ENCODE measurements at regions not wholly inside any gene's neighbourhood (a gene's known extent, or its start where the extent isn't known, plus 50 kb on each side); places are given as distances from the start of the nearest gene placed in this dataset.

DNA sequence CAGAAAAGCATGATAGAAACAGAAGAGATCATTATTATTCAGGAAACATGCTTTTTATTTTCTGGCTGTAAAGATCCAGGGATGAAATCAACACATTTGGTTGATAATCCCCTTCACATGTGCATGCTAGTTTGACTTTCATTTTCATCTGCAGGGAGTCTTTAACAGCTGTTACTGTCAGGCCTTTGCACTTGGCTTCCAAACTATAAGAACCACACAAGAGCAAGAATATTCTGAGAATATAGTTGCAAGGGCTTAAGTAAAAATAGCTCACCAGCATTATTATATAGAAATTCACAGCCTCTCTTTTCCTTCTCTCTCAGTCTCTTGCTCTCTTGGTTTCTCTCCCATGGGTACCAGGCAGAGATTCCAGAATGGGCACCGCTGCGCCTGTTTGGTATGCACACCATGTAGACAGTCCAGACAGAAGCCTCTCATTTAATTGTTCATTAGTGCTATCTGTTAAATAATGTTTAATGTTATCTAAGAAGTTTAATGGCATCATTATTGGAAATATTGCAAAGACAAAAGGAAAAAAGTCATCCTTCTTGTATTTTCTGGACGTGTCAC, 622.3 kb upstream of the PLXNA2 start:
- FAIRE-seq: no peak

DNA sequence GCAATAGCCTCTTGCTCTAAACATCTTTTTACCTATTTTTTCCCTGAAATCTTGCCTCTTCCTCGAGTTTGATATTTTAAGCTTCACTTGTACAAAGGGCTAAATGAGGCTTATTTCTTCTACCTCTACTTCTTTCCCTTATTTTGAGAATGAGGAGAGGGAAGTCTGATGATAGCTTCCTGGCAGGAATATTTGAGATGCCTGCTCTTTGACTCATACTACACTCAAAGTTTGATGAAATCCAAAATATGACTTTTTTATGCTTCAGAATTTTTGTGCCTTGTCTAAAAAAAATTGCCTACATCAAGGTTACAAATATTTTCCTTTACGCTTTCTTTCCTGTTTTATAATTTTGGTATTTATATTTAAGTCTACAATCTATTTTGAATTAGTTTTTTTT, 624.4 kb upstream of the PLXNA2 start:
- no peak for FAIRE-seq

DNA sequence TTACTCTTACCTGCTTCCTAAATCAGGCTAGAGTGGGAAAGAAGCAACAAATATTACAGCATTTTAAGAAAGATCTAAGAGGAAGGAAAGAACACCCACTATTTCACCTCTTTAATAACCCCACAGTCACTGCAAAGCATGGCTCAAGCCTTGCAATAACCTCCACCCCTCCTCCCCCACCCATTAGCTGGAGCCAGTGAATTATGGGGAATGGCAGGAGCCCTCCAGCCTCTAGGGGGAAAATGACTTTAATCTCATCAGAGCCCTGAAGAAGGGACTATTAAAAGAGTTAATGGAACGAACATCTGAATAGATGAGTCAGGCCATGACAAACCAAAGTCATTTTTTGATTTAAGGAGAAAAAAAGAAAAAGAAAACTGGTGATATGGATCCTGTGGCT, 630.7 kb upstream of the PLXNA2 start:
- no peak for FAIRE-seq

DNA sequence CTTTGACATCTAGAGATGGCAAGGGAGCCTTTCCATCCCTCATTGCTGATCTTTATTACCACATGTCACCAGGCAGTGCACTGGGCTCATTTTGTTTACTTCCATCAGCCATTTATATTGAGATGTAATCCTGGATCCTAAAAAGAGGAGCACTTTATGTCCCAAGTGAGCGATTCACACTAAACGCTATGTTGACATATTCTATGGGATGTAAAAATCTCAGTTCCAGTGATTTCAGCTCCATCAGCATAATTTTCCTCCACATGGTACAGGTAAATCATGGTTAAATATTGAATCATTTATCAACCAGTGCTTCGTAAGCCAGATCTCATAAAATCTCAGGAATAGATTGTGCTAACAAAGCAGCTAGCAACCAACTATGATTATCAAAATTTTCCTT, 634.8 kb upstream of the PLXNA2 start:
- FAIRE-seq: no peak

DNA sequence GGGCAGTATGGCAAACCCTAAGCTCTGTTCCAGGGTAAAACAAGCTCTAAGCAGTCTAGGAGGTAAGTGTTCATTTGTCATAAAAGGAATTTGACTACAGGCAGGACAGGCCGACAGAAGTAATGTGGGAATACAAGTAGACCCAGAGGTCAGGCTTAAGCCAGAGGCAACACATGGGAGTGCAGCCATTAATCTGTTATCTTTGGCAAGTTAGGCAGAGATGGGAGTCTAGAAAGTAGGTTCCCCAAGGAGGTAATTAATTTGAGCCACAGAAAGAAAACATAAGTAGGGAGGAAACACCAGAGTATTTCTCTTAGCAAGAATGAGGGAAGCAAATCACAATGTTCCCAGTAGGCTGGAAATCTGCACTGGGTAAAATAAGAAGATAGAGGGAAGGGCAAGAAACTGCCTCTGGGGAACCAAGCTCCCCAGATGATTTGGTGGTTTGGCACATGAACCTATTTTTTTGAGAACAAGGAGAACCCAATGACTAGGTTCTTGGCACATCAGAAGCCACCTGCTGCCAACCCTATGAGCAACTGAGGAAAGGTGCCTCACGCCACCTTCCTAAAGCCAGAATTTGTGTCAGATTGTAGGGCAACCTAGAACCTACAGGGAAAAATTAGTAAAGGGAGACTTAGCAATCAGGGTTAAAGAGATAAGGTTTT, 636.4 kb upstream of the PLXNA2 start:
- FAIRE-seq: no peak

DNA sequence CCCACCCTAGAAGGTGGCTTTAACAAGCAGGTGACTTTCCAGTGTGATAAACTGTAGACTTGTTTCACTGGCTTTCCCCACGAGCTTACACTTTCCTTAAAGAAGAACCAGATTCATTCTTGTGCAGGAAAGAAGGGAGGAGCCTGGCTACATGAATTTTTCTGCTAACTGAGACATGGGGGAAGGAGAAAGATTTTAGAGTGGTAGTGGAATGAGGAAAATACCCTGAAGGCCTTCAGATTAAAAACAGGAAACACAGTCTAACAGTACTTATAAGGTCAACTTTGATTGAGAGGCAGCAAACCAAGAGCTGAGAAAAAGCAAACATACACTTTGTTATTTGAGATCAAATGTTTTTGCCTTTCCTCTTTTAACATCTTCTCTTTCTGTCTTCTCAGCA, 640.9 kb upstream of the PLXNA2 start:
- no peak for FAIRE-seq

DNA sequence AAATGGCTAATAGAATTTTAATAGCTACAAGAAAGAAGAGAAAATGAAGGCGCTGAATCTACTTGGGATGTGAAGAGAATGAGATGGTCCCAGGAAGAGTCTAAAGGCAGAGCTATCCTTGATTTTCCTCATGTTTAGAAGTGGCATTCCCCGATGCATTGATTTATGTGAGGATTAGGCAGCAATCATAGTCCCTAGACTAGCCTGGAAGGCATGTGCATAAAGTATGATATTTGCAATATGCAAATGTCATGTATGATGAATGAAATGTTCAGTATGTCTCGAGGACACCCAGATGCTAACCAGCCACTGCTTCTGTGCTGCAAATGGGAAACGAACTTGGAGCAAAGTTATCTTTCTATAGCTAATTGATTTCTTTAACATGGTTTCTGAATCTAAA, 641.5 kb upstream of the PLXNA2 start:
- no peak for FAIRE-seq

DNA sequence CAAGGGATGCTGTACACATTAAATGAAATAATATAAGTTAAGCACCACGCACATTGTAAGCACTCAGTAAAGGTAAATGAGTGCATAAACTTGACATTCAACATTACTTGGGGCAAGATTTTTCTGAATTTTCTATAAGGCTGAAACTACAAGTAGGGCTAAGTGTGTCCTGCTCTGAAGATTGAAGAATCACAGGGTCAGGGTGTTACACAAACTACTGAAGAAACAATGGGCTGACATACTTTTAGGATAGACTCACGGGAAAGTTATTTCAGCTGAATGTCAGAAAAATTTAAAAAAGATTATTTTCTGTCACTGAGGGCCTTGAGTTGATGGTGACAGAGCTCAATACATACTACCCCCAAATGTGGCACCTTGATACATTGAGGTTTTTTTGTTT, 644.2 kb upstream of the PLXNA2 start:
- no peak for FAIRE-seq

DNA sequence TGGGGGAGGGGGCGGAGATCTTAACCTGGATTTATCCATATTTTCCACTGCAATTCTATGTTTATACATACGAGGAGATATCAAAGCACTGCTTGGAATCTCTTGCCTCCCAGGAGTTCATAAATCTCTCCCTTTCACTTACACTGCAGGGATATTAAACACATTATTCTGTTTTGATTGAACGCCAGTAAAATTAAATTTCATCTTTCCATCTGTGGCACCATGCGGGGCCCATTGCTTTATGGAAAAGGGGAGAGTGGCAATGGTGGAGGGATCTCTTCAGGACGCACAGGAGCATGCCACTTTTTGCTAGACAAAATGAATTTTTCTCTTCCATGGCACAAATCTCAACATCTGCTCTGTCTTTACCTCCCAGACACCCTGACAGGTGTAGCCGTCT, 648.0 kb upstream of the PLXNA2 start:
- no peak for FAIRE-seq

DNA sequence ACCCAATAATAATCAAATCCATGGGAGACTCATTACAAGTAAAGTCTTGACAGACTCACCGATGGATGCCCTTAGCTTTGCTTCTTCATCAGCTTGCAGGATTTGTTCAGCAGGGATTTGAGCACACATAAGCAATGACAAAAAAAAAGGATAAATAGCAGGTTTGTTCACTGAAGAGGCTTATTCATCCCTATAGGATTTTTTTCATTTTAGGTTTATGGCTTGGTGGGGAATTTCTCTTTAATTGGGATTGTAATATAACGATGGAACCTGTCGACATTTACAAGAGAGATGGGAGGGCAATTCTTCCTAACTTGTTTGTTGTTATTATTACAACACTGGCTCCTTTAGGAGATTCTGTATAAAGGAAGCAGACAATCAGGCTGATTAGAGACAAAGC, 649.1 kb upstream of the PLXNA2 start:
- no peak for FAIRE-seq

DNA sequence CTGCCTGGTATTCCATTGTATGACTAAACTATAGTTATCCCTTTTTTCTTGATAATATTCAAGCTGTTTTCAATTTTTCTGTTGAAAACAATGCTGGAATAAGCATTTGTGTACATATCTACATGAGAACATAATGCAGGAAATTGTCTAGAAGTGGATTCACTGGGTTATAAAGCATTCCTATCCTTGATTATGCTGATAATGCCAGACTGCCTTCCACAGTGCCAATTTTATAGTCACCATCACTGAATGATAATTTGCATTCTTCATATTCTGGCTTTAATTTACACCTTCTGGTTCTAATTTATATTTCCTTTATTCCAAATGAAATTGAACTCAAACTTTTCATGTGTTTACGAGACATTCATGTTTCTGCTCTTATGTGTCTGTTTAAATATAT, 651.0 kb upstream of the PLXNA2 start:
- FAIRE-seq: no peak

DNA sequence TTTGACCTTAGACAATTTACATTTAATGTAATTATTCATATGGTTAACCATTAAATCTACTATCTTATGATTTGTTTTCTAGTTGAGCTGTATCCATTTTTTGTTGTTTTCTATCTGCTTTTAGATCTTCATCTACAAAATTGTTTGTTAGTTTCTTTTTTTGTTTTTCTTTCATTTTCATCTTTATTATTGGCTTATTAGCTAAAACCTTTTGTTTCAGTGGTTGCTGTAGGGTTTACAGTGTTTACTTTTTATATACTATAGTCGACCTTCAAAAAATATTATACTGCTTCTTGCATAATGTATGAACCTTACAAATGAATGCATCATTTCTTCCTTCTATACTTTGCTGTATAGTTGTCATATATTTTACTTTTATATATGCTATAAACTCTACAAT, 651.6 kb upstream of the PLXNA2 start:
- FAIRE-seq: no peak

DNA sequence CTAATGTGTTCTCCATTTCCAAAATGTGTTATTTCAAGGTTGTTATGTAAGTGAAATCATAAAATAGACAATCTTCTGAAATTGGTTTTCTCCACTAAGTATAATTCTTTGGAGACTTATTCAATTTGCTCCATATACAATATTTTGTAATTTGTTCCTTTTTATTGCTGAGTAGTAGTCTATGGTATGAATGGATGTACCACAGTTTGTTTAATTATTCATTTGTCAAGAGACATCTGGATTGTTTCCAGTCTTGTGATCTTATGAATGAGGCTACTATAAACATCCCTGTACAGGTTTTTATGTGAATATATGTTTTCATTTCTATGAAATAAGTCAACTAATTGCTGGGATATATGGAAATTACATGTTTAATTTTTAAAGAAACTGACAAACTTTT, 652.6 kb upstream of the PLXNA2 start:
- no peak for FAIRE-seq

DNA sequence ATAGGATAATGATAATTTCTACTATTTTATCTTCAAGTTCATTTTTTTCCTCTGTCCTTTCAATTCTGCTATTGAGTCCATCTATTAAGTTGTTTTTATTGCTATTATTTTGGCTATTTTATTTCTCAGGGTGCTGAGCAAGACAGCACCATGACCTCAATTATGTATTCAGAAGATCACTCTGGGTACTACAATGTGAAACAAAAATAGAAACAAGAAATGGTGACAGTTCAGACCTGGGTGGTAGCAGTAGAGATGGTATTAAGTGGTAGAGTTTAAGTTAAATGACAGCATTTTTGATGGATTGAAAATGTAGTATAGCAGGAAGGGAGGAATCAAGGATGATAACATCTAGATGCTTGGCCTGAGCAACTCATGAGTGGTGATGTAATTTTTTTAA, 655.3 kb upstream of the PLXNA2 start:
- FAIRE-seq: no peak

DNA sequence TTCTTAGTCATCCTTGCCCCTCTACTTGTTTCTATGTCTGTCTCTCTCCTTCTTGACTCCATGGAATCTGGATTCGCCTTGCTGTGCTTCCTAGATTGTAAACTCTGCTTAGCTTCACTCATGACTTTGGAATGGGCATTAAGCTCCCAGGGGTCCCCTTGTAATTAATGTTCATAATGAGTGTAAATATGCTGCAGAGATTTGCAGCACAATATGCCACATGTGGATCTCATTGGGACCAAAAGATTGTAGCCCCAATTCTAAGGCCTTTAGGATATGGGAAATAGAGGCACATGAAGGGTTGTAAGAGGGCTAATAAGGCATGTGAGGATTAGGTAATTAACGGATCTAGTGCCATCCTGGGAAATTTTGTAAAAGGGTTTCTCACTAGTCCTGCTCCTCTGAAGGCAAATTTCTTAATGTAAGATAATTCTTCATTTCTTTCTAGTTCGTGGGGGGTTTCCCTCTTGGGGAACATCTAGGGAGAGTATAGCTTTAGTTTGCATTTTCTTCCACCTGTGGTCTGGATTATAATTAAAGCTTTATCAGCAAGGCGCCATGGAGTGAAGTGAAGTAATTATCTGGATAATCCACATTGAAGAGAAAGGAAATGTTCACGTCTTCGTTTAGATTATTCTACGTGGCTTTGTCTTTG, 659.2 kb upstream of the PLXNA2 start:
- no peak for FAIRE-seq

DNA sequence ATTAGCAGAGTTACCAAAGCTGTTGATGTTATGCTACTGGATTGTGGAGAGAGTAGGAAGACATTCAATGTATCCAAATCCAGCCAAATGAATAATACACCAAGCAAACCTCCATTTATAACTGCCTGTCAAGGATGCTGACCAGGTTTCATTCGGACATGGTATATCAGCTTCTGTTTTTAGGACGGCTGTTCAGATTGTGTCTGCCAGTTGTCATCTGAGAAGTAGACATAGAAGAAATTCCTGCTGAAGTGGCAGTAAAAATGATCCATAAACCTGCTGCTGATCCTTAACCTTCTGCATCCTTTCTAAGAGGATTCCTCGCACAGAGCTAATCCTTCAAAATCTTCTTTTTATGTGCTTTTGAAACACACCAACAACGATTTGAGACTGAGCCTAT, 663.6 kb upstream of the PLXNA2 start:
- no peak for FAIRE-seq

DNA sequence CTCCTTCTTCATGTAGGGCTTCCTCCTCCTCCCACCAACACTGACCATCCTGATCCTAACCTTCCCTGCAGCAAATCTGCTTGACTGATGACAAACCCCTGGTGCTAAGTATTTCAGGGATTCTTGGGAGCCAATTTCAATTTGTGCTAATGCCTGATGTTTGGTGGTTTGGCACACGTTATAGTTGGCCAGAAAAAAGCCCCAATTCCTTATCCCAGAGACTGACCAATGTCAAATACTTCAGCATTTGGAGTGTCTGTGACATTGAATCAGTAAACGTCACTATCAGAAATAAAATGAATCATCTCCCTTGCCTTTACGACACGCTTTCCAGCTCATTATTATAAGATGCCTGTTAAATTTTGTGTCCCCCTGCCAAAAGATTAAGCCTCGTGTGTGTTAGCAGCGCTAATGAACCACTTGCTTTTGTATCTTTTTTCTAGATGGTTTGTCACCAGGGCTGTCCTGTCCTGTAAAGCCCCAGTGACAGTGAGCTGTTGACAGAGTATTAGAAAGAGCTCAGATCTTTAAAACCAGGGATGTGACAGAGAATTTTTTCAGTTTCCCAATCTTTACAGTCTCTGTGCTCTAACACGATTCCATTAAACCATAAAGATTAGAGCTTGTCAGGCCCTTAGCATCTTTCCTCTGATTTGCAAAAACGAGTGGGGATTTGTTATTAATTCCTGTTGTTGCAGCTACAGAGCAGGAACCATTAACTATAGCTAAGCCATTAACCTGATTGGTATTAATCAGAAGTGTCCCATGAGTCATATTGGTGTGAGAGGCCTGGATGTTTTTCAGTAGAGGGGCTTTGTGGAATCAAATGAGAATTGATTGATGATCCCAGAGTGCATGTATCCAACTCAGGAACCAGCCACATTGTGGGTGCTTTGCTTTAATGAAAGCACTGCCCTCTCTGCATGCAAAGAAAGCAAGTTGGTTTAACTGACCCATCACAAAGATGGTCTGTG, 665.1 kb upstream of the PLXNA2 start:
- FAIRE-seq: no peak

DNA sequence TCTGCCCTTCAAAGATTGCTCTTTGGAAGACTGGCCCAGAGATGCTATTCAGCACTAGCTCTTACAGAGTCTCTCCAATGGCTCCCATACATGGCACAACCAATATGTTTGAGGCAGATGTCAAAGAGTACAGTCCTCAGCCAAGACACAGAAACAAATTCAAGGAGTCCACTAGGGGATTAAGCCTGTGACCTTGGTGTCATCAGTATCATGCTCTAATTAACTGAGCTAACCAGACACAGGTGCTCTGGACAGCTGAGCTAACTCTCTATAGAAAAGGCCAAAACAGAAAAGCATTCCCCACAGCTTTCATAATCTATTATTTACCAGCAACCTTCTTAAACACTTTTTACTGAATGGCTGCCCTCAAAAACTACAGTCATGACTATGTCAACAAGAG, 666.0 kb upstream of the PLXNA2 start:
- FAIRE-seq: no peak

DNA sequence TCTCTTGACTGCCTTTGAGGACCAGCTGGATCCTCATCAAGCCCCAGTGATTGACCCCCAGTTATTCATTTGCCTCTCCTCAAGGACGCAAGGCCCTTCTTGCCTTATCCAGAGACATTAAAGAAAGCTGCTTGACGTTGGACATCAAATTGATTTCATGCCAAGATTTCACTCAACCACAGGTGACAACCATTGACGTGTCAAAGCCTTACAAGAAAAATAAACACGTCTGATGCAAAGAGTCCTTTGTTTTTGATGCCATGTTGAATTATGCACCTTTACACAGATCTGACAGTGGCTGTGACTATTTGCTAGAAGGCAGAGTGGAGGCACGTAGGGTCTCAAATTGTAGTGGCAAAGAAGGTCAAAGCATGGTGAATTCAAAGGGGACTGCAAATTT, 666.2 kb upstream of the CAMK1G start:
- FAIRE-seq: no peak

DNA sequence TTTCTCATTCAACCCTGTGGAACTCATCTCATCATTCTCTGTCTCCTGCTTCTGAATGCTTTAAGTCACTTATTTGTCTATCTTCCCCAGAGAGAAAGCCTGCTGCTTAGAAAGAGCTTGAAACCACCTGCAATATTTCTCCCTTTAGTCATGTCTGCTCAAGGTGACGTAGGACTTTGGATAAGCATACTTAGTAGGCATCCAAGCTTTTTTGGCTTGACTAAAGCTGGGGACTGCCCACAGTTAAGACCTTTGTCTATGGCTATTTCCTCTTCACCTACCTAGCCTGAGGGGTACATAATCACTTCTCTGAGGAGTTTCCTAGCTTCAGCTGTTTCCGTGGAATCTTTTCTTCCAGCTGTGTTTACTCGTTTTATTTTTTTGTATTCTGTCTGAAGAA, 665.8 kb upstream of the CAMK1G start:
- no peak for FAIRE-seq

DNA sequence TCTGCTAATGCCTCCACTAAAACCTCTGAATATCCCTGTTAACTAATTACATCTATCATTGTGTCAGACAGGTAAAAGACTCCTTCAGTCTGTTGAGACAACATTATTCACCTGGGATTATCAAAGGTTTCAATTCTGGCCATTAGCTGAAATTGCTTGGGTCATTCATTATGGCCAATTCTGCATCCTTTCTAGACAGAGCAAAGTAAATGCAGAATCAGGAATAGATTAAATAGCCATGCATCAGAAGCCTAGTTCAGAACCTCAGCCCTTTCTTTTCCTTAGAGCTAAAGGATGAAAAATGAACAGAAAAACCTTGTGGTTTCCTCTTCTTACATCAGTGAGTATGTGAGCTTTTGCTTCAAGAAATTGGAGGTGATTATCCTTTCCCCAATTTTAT, 665.4 kb upstream of the CAMK1G start:
- FAIRE-seq: no peak

DNA sequence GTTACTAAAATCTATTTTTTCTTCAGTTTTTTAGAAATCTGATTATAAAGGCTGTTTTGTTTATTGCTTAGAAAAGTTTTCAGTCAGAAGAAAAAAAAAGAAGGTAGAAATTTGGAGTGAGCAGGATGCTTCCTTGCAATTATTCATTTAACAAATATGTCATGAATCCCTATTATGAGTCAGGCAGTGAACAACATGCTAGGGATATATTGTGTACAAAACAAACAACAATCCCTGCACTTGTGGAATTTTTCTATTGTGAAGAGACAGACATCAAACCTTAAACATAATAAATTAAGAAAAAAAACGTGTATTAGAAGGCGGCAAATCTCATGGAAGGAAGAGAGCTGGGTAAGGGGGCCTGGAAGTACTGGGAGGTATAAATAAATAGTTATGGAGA, 664.1 kb upstream of the CAMK1G start:
- no peak for FAIRE-seq

DNA sequence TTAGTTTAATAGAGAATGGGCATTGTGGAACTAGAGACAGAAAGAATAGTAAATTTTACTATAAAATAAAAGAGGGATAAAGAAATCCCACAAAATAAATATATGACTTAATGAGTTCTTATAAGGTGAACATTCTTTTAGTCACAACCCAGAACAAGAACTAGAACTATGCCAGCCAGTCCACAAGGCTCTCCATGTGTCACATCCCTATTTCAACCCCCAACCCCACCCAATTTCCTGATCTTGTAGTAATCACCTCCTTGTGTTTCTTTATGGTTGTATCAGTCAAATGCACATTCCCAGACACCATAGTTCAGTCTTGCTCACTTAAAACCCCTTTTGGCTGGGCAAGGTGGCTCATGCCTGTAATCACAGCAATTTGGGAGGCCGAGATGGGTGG, 662.3 kb upstream of the CAMK1G start:
- no peak for FAIRE-seq

DNA sequence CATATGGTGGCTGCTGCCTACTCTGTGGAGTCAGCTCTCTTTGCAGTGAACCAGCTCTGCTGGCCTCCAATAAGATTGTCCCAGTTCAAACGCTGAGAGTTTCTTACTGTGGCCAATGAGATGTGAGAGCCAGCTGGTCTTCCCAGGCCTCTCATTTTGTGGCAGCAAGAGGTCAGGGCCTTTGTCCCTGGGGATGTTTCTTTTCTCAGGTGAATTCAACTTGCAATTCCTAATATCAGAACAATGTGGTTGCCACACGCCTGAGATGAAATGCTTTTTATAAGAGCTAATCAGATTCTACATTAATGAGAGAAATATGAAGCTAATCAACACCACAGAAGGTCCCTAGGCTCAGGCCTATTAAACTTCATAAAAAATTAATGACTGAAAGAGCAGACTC, 660.1 kb upstream of the CAMK1G start:
- no peak for FAIRE-seq
